HL-60 (cell line): ENCODE measurements at regions not wholly inside any gene's neighbourhood (a gene's known extent, or its start where the extent isn't known, plus 50 kb on each side); places are given as distances from the start of the nearest gene placed in this dataset.

Experiments
- CTCF ChIP-seq: IDR thresholded peaks from one replicate; pipeline ENCODE4 v1.5.1; 2011; ENCODE audit warnings: low read length, control low read depth, inconsistent platforms; ENCODE audit not compliant: insufficient read depth
- GABPA ChIP-seq: IDR thresholded peaks from 2 replicates; pipeline ENCODE4 v1.6.1; 2012; ENCODE audit warnings: low read depth
- POLR2AphosphoS5 ChIP-seq: IDR thresholded peaks from 2 replicates; pipeline ENCODE4 v1.6.1; 2012; ENCODE audit warnings: low read depth
- REST ChIP-seq: IDR thresholded peaks from 2 replicates; pipeline ENCODE4 v1.6.1; 2012; ENCODE audit warnings: low read depth; ENCODE audit not compliant: insufficient replicate concordance
- SPI1 ChIP-seq: IDR thresholded peaks from 2 replicates; pipeline ENCODE4 v1.6.1; 2012; ENCODE audit warnings: low read depth, mild to moderate bottlenecking, borderline replicate concordance

GRCh38 chr11:116136987-116137674 lies 632.9 kb upstream of the CADM1 start:
- TF ChIP-seq SPI1 (no peak), CTCF (no peak), REST (no peak), GABPA (no peak), POLR2AphosphoS5 (no peak)
